GM19438 (cell line): ENCODE measurements at regions not wholly inside any gene's neighbourhood (a gene's known extent, or its start where the extent isn't known, plus 50 kb on each side); places are given as distances from the start of the nearest gene placed in this dataset.

Experiments
- ATAC-seq: cut with Tn5 transposase; IDR thresholded peaks from one replicate; pipeline ENCODE4 v1.9.1; 2021; ENCODE audit warnings: low read depth; ENCODE audit not compliant: unreplicated experiment

- no peak for ATAC-seq
These were observed 278.6 kb upstream of the ITM2A start for GRCh38 chrX:79645749-79646148.

- no peak for ATAC-seq
These were observed 264.4 kb upstream of the ITM2A start for GRCh38 chrX:79631526-79631925.

GRCh38 chrX:79630033-79631009 lies 263.2 kb upstream of the ITM2A start:
- ATAC-seq = peak; percentile 85

- no peak for ATAC-seq
These were observed 256.1 kb upstream of the ITM2A start for GRCh38 chrX:79623098-79623762.

- no peak for ATAC-seq
These were observed 251.1 kb upstream of the ITM2A start for GRCh38 chrX:79618280-79618679.

GRCh38 chrX:79604364-79604763 lies 237.2 kb upstream of the ITM2A start:
- no peak for ATAC-seq

- ATAC-seq = no peak
These were observed 234.4 kb upstream of the ITM2A start for GRCh38 chrX:79601341-79602131.

GRCh38 chrX:79592259-79592658 lies 225.1 kb upstream of the ITM2A start:
- ATAC-seq = no peak

- no peak for ATAC-seq
These were observed 221.1 kb upstream of the ITM2A start for GRCh38 chrX:79588233-79588632.

- no peak for ATAC-seq
These were observed 206.6 kb upstream of the ITM2A start for GRCh38 chrX:79573760-79574159.

- no peak for ATAC-seq
These were observed 205.4 kb upstream of the ITM2A start for GRCh38 chrX:79572566-79572965.

- ATAC-seq = no peak
These were observed 203.5 kb upstream of the ITM2A start for GRCh38 chrX:79570524-79571240.

- no peak for ATAC-seq
These were observed 201.2 kb upstream of the ITM2A start for GRCh38 chrX:79568309-79568708.

- ATAC-seq = no peak
These were observed 197.2 kb upstream of the ITM2A start for GRCh38 chrX:79564362-79564761.

GRCh38 chrX:79559290-79559689 lies 192.2 kb upstream of the ITM2A start:
- ATAC-seq = no peak

GRCh38 chrX:79557212-79557611 lies 190.1 kb upstream of the ITM2A start:
- no peak for ATAC-seq

- no peak for ATAC-seq
These were observed 189.7 kb upstream of the ITM2A start for GRCh38 chrX:79556800-79557199.

- no peak for ATAC-seq
These were observed 163.4 kb upstream of the ITM2A start for GRCh38 chrX:79530310-79531108.

GRCh38 chrX:79524642-79525041 lies 157.5 kb upstream of the ITM2A start:
- ATAC-seq = peak; percentile 84

GRCh38 chrX:79515529-79515928 lies 148.4 kb upstream of the ITM2A start:
- ATAC-seq = no peak
